ENCODE measurements at regions not wholly inside any gene's neighbourhood (a gene's known extent, or its start where the extent isn't known, plus 50 kb on each side); places are given as distances from the start of the nearest gene placed in this dataset.
"Not testable (repeated sequence)": the region's sequence is repeated elsewhere in the genome, so short reads cannot be mapped to it uniquely, and the experiment has no call there.

- ChIA-PET SMC1A (ENCODE audit: uncharacterized antibody, unreplicated experiment) (interaction anchor here (1.3 kb wide), 1 partner anchor 14 kb away, joined by 4 read pairs; no protein-coding TSS in a partner anchor), POLR2A (no interaction called here), RAD21 (ENCODE audit: unreplicated experiment) (interaction anchor here (0.6 kb wide), 1 partner anchor 555 kb away, joined by 3 read pairs; no protein-coding TSS in a partner anchor), CTCF (interaction anchor here (1.3 kb wide), 1 partner anchor 280 kb away, joined by 4 read pairs; no protein-coding TSS in a partner anchor)
- no peak overlapping the region for H3K27ac ChIP-seq (ENCODE audit: control insufficient read depth, insufficient read depth)
- FAIRE-seq: no peak
- WGBS (ENCODE audit: insufficient coverage, insufficient replicate concordance, low lambda C conversion rate, missing lambda C conversion rate): 89% methylated on average over 2 of the region's 2 CpGs
- no peaks in the 10 kb centered on the region for H3K27me3 ChIP-seq (replicated peaks in 1 of 2; ENCODE audit: control insufficient read depth in 2 of 2, insufficient read depth in 2 of 2, low read length in 1 of 2)
- H3K9me3 ChIP-seq (replicated peaks; ENCODE audit: control insufficient read depth, insufficient read depth, low read length): no peaks in the 10 kb centered on the region; the same call in 1 of the 3 replicates
- peaks cover 11% of the 10 kb centered on the region for H3K4me1 ChIP-seq (ENCODE audit: control insufficient read depth, insufficient read depth, low read length)
- no peak overlapping the region for H3K4me2 ChIP-seq (ENCODE audit: control insufficient read depth, insufficient read depth)
- H3K36me3 ChIP-seq (ENCODE audit: control insufficient read depth in 2 of 2, insufficient read depth in 2 of 2, low read length in 1 of 2): no peaks in the 10 kb centered on the region
- H2AFZ ChIP-seq (ENCODE audit: control insufficient read depth, low read depth, low read length): no peak overlapping the region
- no peak for TF ChIP-seq MEF2A (IDR thresholded peaks at IDR 0.05; ENCODE audit: insufficient read depth, low read depth, low read length)
- no peak for TF ChIP-seq BRCA1 (IDR thresholded peaks at IDR 0.05; ENCODE audit: low read depth, low read length)
- no peak for TF ChIP-seq NFXL1 (IDR thresholded peaks at IDR 0.05; ENCODE audit: borderline replicate concordance)
- TF ChIP-seq POLR2A (IDR thresholded peaks at IDR 0.05; ENCODE audit: low read depth, low read length): no peak
- no peak for TF ChIP-seq ZNF217 (IDR thresholded peaks at IDR 0.05)
- no peak for TF ChIP-seq ESRRA (IDR thresholded peaks at IDR 0.05; ENCODE audit: low read length)
- TF ChIP-seq E2F4 (IDR thresholded peaks at IDR 0.05; ENCODE audit: low read depth, low read length): no peak
- no peak for TF ChIP-seq SPI1 (IDR thresholded peaks at IDR 0.05; ENCODE audit: borderline replicate concordance, insufficient read depth, low read depth, low read length)
- no peak for TF ChIP-seq WRNIP1 (IDR thresholded peaks at IDR 0.05; ENCODE audit: borderline replicate concordance, low read depth, low read length)
- no peak for TF ChIP-seq BACH1 (IDR thresholded peaks at IDR 0.05; ENCODE audit: borderline replicate concordance)
- TF ChIP-seq ZNF207 (IDR thresholded peaks at IDR 0.05; ENCODE audit: borderline replicate concordance): no peak
- BruUV-seq (replicated peaks): no TSS peak
- in situ Hi-C loops (cut with MboI) (no loop called here), intact Hi-C loops (cut with micrococcal nuclease; ENCODE audit: unreplicated experiment) (no loop called here)
- H3K79me2 ChIP-seq (ENCODE audit: control insufficient read depth, insufficient read depth, low read length): no peaks in the 10 kb centered on the region
- ATAC-seq: no peak
- no peak for DNase-seq (ENCODE audit: low read depth, low spot score)
- H3K9ac ChIP-seq (ENCODE audit: control insufficient read depth, insufficient read depth, low read length): no peak overlapping the region
- no peak overlapping the region for H3K4me3 ChIP-seq
- H4K20me1 ChIP-seq (ENCODE audit: control insufficient read depth, insufficient read depth): no peaks in the 10 kb centered on the region
Observed at GRCh38 chr5:96172436-96172835, 210.8 kb upstream of the ELL2 start.

GRCh38 chr5:96171973-96172372 lies 210.3 kb upstream of the ELL2 start:
- 71% methylated on average over 4 of the region's 4 CpGs for WGBS (ENCODE audit: insufficient coverage, insufficient replicate concordance, low lambda C conversion rate, missing lambda C conversion rate)
- H3K27me3 ChIP-seq (replicated peaks in 1 of 2; ENCODE audit: control insufficient read depth in 2 of 2, insufficient read depth in 2 of 2, low read length in 1 of 2); SMC1A ChIA-PET (ENCODE audit: uncharacterized antibody, unreplicated experiment); H3K9me3 ChIP-seq (replicated peaks; ENCODE audit: control insufficient read depth, insufficient read depth, low read length); CTCF ChIA-PET; H3K4me1 ChIP-seq (ENCODE audit: control insufficient read depth, insufficient read depth, low read length); H3K9ac ChIP-seq (ENCODE audit: control insufficient read depth, insufficient read depth, low read length); H3K36me3 ChIP-seq (ENCODE audit: control insufficient read depth in 2 of 2, insufficient read depth in 2 of 2, low read length in 1 of 2); H3K79me2 ChIP-seq (ENCODE audit: control insufficient read depth, insufficient read depth, low read length); H3K4me3 ChIP-seq; intact Hi-C loops (cut with micrococcal nuclease; ENCODE audit: unreplicated experiment); ATAC-seq; RAD21 ChIA-PET (ENCODE audit: unreplicated experiment); H4K20me1 ChIP-seq (ENCODE audit: control insufficient read depth, insufficient read depth); H3K27ac ChIP-seq (ENCODE audit: control insufficient read depth, insufficient read depth); in situ Hi-C loops (cut with MboI); POLR2A ChIA-PET; DNase-seq (ENCODE audit: low read depth, low spot score); H3K4me2 ChIP-seq (ENCODE audit: control insufficient read depth, insufficient read depth); BruUV-seq (replicated peaks); FAIRE-seq; H2AFZ ChIP-seq (ENCODE audit: control insufficient read depth, low read depth, low read length): not testable (repeated sequence)

GRCh38 chr5:96170481-96171125 lies 209.0 kb upstream of the ELL2 start:
- H3K9me3 ChIP-seq (replicated peaks; ENCODE audit: control insufficient read depth, insufficient read depth, low read length); FAIRE-seq; CTCF ChIA-PET; H3K9ac ChIP-seq (ENCODE audit: control insufficient read depth, insufficient read depth, low read length); H3K27me3 ChIP-seq (replicated peaks in 1 of 2; ENCODE audit: control insufficient read depth in 2 of 2, insufficient read depth in 2 of 2, low read length in 1 of 2); RAD21 ChIA-PET (ENCODE audit: unreplicated experiment); H3K36me3 ChIP-seq (ENCODE audit: control insufficient read depth in 2 of 2, insufficient read depth in 2 of 2, low read length in 1 of 2); H3K4me1 ChIP-seq (ENCODE audit: control insufficient read depth, insufficient read depth, low read length); H4K20me1 ChIP-seq (ENCODE audit: control insufficient read depth, insufficient read depth); H3K27ac ChIP-seq (ENCODE audit: control insufficient read depth, insufficient read depth); H2AFZ ChIP-seq (ENCODE audit: control insufficient read depth, low read depth, low read length); POLR2A ChIA-PET; H3K4me3 ChIP-seq; ATAC-seq; in situ Hi-C loops (cut with MboI); BruUV-seq (replicated peaks); DNase-seq (ENCODE audit: low read depth, low spot score); intact Hi-C loops (cut with micrococcal nuclease; ENCODE audit: unreplicated experiment); H3K4me2 ChIP-seq (ENCODE audit: control insufficient read depth, insufficient read depth); H3K79me2 ChIP-seq (ENCODE audit: control insufficient read depth, insufficient read depth, low read length): not testable (repeated sequence)
- 88% methylated on average over 15 of the region's 15 CpGs for WGBS (ENCODE audit: insufficient coverage, insufficient replicate concordance, low lambda C conversion rate, missing lambda C conversion rate)
- SMC1A ChIA-PET (ENCODE audit: uncharacterized antibody, unreplicated experiment): interaction anchor here (0.6 to 1.0 kb wide), 3 partner anchors 20 to 625 kb away, joined by 3 read pairs; no protein-coding TSS in a partner anchor
